Tongue (tissue), 1 donor: ENCODE measurements at regions not wholly inside any gene's neighbourhood (a gene's known extent, or its start where the extent isn't known, plus 50 kb on each side); places are given as distances from the start of the nearest gene placed in this dataset.
"Not testable (repeated sequence)": the region's sequence is repeated elsewhere in the genome, so short reads cannot be mapped to it uniquely, and the experiment has no call there.

Experiments used
- DNase-seq: peaks from one replicate; pipeline ENCODE4 v3.0.0-alpha.2; 2015

DNA sequence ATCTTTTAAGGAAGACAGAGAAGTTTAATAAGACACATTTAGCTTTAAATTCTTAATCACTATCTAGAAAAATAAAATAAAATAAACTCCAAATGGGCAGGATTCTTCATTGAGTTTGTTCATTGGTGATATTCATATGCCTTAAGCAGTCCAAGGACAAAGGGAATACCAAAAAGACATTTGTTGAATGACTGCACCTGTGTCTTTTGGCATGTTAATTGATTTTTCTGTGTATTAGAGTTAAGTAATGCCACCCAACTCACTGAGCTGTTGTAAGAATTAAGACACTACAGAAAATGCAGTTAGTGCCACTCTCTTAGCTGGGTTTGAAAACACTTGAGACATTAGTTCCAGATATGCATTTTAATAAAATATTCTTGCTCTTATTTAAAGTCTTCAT lies 683.6 kb upstream of the ROBO1 start:
- DNase-seq, result peak; percentile 2

DNA sequence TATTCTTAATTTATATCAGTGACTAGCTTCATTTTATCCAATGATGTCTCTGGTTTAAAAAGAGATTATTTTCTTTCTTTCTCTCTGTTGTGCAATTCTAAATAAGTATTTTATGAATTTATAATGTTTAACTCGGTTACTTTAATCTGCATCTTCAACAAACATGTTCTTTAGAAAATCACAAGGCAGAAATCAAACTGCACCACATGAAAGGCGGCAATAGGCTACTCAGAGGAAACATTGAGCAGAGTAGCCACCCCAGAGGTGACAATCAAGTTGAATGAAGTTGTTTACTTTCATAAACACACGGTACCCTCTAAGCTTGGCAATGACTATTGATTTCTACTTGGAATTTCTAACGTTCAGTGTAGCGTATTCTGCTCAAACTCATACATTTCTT lies 677.8 kb upstream of the ROBO1 start:
- no peak for DNase-seq

DNA sequence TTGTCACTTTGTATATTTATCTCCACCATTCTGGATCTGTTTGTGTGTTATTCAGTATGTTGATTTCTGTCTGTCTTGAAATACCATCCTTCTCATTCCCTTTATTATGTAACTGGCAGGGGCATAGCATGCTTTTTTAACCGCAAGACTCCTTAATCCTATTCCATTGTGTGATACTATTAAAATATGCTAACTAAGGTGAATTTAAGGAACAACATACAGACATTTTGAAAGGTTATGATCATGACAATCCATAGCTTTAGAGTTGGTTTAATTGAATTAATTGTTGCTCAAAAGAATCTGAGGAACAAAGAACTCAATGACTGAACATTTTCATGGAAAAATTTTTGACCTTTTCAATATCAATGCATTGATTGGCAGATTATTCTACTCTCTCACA lies 677.3 kb upstream of the ROBO1 start:
- no peak for DNase-seq

DNA sequence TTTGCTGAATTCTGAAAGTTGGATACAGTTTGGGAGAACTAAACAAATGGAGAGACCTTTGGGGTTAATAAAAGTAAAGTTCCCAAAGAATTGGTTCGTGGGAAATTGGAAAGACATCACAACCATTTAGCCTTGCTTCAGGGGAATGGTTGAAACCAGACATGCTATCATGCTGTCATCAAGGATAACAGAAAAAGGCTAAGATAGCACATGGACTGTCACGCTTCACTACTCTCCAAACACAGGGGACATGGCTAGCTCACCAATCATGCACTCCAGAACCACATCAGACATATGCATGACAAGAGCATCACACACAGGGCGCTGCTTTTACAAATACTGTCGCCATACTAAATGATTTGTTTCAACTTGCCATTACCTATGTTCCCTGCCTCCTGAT lies 671.7 kb upstream of the ROBO1 start:
- no peak for DNase-seq

DNA sequence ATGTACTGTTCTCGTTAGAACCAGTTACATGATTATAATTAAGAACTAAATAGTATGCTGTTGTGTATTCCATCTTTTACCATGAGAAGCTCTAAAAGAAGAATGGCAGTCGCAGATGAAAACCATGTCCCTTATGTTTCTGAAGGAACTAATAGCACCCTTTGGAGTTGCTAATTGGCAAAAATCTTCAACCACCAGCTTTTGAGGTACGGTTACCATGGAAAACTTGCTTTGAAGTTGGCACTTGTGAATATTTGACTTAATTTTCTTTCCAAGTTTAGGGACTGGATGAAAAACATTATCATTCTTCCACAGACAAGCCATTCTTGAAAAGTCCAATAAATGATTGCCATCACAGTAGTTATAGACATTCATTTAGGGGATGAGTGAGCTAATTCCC lies 666.6 kb upstream of the ROBO1 start:
- no peak for DNase-seq

DNA sequence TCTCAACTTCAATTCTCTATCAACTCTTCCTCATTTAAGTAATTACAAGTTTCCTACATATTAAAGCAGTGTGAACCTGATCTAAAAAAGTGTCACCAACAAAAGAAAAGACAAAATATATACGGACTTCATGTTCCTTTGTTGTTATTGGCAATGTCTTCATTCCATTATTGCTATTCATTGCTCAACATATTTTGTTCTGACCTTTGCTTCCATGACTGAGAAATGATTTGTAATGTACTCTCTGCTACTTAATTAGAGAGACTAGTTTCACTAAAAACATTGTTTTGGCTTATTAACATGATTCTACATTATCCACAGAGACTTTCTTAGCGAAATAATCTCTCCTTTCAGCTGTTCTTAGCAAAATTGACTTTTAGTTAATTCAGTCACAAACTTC lies 657.2 kb upstream of the ROBO1 start:
- DNase-seq, result no peak

DNA sequence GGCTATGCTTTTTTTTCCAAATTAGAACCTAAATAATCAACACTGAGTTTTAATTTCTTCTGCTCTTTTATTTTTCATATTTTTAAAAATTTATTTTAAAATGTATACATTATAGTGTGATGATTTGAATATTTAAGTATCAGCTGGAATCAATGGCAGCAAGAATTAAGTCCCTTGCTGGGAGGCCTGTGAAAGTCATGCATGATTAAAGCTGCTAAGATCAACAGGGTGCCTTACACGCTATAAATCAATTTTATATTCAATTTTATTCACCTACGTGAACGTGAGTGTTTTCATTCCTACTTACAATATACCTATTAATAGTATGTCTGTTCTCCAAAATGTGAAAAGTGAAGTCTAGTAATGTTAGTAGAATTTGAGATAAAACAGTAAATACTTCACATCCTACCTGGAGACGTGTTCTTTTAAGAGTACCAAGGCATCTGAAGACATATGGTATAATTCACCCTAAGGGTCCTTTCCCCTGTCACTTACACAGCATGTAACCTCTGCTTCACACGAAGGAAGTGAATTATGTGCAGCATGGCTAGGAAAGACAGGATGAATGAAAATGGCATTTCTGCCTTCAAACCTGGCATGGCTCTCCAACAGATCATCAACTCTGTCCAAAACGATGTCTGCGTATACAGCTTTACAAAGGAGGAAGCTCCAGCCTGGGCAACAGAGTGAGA lies 640.4 kb upstream of the ROBO1 start:
- DNase-seq, result no peak

DNA sequence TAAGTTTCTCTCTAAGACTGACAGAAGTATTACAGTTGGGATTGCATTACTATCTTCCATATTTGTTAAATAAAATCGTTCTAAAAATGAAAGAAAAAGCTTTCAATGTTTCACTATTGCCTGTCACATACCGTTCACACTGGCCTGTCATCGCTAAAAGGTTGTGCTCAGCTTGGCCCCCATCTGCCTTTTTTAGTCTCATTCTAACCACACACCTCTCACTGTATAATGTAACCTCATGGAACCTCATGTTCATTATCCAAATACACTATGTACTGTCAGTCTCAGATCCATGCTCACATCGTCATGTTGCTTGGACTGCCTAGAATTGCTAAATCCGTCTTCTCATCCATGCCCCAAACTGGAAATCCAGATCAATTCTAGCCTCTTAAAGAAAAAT lies 637.8 kb upstream of the ROBO1 start:
- no peak for DNase-seq

DNA sequence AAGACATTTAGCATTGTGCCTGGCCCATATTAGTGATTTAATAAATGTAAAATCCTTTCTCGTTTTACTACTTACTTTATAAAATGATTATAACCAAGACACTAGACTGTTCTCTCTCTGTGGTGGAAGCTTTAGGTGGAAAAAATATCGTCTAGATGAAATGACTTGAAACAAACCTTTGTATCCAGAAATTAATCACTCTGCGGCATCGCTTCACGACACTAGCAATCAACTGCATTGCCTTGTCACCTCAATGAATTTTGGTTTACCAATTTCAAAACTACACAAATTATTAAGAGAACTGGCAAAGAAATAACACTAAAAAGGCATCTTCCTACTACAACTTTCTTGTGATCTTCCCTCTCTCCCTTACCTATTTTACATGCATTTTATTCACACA lies 627.2 kb upstream of the ROBO1 start:
- no peak for DNase-seq

DNA sequence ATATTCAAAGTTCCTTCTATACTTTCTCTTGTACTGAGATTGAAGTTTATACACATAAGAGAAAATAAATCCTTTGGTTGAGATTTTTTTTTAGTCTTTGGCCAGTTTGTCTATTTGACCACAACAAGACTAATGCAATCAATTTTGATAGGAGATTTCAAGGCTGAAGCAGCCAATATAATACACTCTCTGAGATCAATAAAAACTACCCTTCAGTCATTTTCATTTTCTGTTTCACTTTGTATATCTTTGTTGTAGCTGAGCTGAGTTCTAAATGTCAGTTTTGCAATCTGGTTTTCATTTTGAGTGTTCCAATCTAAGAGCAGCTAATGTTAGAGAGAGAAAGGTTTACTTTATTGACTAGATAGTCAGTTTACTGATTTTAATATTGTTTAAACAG lies 623.8 kb upstream of the ROBO1 start:
- DNase-seq, result no peak

DNA sequence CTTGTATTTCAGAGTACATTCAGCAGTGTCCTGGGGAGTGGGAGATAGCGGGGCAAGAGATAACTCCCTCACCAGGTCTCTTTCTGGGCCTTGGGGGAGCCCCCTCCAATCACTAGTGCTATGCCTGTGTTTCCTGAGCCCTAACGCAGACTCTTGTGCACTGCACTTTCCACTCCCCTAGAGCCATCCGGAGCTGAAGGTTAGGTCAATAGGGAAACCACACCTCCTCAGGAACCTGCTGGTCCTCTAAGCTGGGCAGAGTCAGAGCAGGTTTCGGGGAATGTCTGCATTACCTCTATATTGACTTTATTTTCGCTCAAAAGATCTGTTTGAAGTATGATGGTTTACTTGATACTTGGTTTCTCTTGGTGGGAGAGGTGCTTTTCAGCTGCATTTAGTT lies 617.0 kb upstream of the ROBO1 start:
- DNase-seq, result no peak

DNA sequence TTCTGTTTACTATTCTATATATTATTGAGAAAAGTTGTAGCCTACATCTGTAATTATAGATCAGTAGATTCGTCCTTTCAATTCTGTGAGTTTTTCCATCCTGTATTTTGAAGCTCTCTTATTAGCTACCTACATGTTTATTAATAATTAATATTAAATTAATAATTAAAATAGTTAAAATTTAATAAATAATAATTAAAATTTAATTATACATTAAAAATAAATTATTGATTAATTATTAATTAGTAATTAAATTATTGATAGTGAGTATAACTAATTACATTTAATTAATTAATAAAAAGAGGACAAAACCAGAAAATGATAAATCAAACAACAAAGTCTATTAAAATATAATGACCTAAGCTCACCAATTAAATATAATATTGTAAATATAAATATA lies 606.6 kb upstream of the ROBO1 start:
- no peak for DNase-seq

DNA sequence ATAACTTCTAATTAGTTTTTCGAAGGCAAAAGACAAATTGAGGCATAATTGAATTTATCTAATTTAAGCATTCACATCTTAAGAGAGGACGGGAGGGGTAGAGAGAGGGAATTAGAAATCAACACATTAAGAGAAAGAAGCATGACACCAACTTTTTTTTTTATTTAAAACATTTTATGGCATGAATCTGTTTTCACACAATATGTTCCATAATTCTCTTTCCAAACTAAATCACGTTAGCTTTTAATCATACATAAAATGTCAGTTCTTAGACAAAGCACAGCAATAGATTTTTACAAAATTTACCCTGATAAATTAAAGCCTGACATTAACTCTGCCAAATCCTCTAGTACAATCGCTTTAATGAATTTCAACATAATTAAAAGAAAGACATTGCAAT lies 600.8 kb upstream of the ROBO1 start:
- no peak for DNase-seq

DNA sequence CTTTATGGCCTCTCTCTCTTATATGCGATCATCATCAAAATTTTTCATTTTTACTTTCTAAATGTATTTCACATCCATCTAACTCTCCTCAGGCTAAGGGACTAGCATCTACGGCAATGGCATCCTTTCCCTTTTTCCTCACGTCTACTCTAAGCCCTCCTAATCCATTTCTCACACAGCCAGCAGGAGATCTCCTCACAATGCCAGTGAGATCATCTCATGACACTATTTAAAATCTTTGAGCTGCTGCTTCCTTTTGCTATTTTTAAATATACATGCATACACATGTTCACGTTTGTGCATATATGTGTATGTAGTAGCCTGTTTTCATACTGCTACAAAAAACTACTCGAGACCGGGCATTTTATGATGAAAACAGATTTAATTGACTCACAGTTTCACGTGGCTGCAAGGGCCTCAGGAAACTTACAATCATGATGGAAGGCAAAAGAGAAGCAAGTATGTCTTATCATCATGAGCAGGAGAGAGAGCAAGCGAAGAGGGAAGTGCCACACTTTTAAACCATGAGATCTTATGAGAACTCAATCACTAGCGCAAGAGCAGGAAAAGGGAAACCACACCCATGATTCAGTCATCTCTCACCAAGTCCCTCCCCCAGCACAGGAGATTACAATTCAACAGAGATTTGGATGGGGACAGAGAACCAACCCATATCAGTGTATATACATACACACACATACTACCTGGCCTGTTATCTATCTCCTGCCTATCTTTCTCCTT lies 599.2 kb upstream of the ROBO1 start:
- DNase-seq, result no peak

DNA sequence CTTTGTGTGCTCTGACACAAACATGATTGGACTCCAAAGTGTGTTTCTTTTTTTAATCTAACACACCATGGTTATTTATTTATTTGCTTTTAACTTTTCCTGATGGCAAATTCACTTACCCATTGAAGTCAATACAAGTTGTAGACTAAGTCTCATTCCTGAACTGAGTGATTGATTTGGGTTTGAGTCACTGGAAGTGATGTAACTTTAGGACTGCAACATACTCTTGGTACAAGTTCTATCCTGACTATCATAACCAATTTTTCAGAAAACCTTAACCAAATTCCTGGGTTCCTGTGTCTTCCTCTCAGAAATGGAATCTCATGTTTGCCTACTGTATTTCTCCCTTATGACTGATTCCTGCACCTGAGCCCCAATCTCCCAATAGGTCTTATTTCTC lies 590.0 kb upstream of the ROBO1 start:
- no peak for DNase-seq

DNA sequence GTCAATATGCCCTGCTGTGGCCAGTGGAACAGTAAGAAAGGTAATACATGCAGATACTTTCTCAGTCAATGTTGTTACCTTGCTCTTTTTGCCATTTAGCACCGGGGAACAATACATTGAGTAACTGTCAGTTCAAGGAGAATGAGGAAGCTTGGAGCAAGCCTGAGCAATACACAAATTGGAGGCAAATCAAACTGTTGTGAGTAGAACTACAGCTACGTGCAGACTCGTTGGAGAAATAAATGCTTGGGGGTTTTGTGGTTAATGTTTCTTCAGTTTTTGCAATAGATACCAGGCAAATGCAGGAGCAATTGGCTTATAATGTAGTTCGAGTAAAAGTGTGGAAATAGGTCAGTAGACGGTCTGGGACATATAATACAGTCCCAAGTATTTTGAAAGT lies 587.3 kb upstream of the ROBO1 start:
- no peak for DNase-seq

DNA sequence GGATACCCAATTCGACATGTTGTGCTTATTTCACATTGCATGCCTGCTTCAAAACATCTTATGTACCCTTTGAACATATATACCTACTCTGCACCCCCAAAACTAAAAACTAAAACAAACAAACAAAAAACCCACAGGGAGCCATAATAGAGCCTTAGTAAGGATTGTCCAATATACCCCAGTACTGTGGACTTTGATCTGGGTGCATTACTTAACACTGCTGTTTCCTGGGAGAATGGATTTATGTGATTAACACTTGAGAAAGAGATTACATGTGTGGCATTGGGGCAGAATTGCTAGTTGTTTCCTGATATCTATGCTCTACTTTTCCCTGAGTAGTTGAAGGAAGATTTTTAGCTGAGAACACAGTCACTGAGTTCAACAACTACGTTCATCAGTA lies 583.4 kb upstream of the ROBO1 start:
- no peak for DNase-seq

DNA sequence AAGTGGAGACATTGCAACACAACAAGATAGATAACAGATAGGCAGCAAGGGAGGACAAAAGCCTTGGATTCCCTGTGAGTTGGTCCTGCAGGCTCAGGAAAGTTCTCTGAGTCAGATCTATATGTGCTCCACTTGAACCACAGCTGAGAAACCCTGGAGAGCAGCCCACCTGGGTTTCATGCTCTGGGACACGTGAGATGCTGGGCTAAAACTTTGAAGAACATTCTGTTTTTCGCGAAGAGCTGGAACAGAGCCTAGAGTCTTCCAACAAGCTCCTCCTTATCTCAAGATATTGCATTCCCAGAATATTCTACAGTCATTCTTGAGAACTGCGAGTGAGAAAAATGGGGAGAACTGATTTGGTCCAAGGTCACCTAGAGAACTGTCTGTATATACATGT lies 583.0 kb upstream of the ROBO1 start:
- DNase-seq, result no peak

DNA sequence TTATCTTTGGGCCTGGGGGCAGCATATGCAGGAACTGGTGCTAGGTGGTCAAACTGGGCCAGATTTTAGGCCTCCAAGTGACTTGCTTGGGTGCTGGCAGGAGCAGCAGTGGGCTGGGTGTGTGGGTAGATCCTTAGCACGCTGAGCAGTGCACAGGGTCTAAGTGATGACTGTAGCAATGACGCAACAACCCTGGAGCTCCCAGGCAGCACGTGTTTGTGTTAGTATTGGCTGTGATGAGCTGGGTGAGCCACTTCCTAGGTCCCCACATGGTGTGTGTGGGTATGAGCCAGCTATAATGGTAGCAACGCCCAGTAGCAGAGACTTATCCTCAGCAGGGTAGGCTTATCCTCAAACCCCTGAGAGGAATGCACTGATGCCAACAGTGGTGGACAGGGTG lies 570.6 kb upstream of the ROBO1 start:
- no peak for DNase-seq

DNA sequence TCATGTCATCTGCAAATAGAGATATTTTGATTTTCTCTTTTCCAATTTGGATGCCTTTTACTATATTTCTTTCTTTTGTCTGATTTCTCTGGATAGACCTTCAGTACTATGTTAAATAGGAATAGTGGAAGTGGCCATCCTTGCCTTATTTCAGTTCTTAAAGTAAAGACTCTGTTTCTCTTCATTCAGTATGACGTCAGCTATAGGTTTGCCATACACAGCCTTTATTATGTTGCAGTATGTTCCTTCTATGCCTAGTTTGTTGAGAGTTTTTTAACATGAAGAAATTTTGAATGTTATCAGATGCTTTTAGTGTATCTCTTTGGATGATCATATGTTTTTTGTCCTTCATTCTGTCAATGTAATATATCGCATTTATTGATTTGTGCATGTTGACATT lies 566.7 kb upstream of the ROBO1 start:
- DNase-seq, result no peak

DNA sequence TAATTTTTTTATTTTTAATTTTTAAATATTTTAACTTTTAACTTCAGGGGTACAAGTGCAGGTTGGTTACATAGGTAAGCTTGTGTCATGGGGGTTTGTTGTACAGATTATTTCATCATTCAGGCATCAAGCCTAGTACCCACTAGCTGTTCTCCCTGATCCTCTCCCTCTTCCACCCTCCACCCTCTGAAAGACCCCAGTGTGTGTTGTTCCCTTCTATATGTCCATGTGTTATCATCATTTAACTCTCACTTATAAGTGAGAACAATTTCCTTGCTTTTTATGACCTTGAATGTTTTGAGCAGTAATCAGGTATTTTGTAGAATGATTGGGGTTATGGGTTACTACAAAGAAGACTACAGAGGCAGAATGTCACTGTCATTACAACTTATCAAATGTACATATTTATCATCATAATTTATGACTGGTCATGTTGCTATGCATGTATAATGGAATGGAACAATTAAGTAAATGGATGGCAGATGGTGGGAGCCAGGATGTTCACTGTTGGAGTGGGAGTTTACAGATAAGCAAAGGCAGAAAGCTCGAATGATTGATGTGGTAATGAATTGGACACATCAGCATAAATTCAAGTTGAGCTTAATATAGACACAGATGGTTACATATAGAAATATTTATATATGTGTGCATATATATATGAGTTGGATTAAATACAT lies 563.8 kb upstream of the ROBO1 start:
- no peak for DNase-seq

DNA sequence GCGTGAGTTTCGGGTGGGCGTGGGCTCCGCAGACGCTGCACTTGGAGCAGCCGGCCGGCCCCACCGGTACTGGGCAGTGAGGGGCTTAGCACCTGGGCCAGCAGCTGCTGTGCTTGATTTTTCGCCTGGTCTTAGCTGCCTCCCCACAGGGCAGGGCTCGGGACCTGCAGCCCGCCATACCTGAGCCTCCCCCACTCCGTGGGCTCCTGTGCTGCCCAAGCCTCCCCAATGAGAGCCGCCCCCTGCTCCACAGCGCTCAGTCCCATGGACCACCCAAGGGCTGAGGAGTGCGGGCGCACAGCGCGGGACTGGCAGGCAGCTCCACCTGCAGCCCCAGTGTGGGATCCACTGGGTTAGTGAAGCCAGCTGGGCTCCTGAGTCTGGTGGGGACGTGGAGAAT lies 546.7 kb upstream of the ROBO1 start:
- not testable (repeated sequence) for DNase-seq

DNA sequence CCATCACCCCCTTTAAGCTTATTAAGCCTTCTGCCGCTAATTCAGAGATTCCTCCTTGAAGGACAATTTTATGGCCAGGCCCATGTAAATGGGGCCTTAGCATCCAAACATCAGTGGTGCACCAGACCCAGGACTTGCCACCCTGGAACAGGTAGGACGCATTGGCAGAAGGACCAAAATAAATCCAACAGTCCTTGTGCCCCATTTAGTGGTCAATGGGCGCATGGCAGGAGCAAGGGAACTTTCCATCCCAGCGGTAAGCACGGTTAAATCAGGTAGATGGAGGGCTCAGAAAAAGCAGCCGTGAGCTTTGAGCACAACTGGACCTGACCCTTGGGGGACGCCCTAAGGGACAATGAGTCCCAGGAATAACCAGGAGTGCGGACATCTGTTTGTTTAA lies 540.8 kb upstream of the ROBO1 start:
- no peak for DNase-seq

DNA sequence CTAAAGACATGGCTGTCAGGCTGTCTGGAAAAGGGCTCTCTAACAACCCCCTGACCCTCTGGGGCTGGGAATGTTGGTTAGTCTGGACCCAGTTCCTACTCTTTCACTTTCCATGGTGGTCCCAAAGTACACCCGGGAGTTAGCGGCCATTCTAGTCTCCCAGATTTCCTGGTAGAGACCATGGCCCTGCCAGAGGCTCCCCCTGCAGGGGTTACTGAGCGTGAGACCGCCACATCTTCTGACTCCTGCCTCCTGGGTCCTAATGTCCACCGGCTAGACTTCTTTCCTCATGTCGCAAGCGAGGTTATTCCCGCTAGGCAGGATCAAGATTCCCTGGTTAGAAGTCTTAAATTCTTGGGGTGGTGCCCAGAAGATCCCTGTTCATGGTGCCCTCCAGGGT lies 540.0 kb upstream of the ROBO1 start:
- no peak for DNase-seq
